Keratinocyte (primary cell): ENCODE measurements at regions not wholly inside any gene's neighbourhood (a gene's known extent, or its start where the extent isn't known, plus 50 kb on each side); places are given as distances from the start of the nearest gene placed in this dataset.

Experiments
- DNase-seq: peaks from one replicate; pipeline ENCODE4 v3.0.0-alpha.2; 2011; ENCODE audit warnings: low read depth, missing footprints, low spot score
- FAIRE-seq: peaks from 2 replicates; lab custom pipeline; 2011; peaks lifted over from hg19 to GRCh38; lab: Jason Lieb, UNC
- H2AFZ ChIP-seq: 2 replicates; pipeline ENCODE4 v1.6.0; 2012; ENCODE audit warnings: low read length, control low read depth, inconsistent platforms; ENCODE audit not compliant: control insufficient read depth
- H3K27ac ChIP-seq: 2 replicates; pipeline ENCODE4 v1.5.1; 2011; ENCODE audit warnings: low read length; ENCODE audit not compliant: control insufficient read depth, insufficient read depth
- H3K27me3 ChIP-seq: 3 replicates; pipeline ENCODE4 v1.6.0; 2011; ENCODE audit warnings: low read length; ENCODE audit not compliant: control insufficient read depth, insufficient read depth; ENCODE audit errors: extremely low read depth
- H3K36me3 ChIP-seq, 2 experiments: 2 replicates in 1 of 2; 3 replicates in 1 of 2; pipeline ENCODE4 v1.5.1; 2011; ENCODE audit warnings: low read length in 2 of 2, mild to moderate bottlenecking in 1 of 2; ENCODE audit not compliant: control insufficient read depth in 2 of 2, insufficient read depth in 2 of 2; ENCODE audit errors: extremely low read depth in 1 of 2
- H3K4me1 ChIP-seq: 3 replicates; pipeline ENCODE4 v1.5.1; 2011; ENCODE audit warnings: low read length; ENCODE audit not compliant: control insufficient read depth, insufficient read depth; ENCODE audit errors: extremely low read depth
- H3K4me2 ChIP-seq: 3 replicates; pipeline ENCODE4 v1.6.0; 2011; ENCODE audit warnings: low read depth, low read length; ENCODE audit not compliant: control insufficient read depth, insufficient read depth; ENCODE audit errors: extremely low read depth
- H3K4me3 ChIP-seq, 3 experiments: fragments of 200-600 bp in 1 of 3; sonication (generic) in 1 of 3; 2 replicates in 2 of 3; 3 replicates in 1 of 3; pipeline ENCODE4 v1.5.1; 2011 to 2016; ENCODE audit warnings: low read length in 3 of 3, mild to moderate bottlenecking in 3 of 3, control low read depth in 2 of 3, inconsistent platforms in 1 of 3, low read depth in 1 of 3, mixed read lengths in 1 of 3, mixed run types in 1 of 3, moderate library complexity in 1 of 3; ENCODE audit not compliant: control insufficient read depth in 2 of 3, insufficient read depth in 2 of 3; ENCODE audit errors: extremely low read depth in 1 of 3
- H3K79me2 ChIP-seq: 2 replicates; pipeline ENCODE4 v1.6.0; 2012; ENCODE audit warnings: low read length; ENCODE audit not compliant: control insufficient read depth, insufficient read depth
- H3K9ac ChIP-seq: 3 replicates; pipeline ENCODE4 v1.6.0; 2011; ENCODE audit warnings: low read length; ENCODE audit not compliant: control insufficient read depth, insufficient read depth; ENCODE audit errors: extremely low read depth
- H3K9me1 ChIP-seq: 3 replicates; pipeline ENCODE4 v1.6.0; 2011; ENCODE audit warnings: low read length; ENCODE audit not compliant: control insufficient read depth, insufficient read depth; ENCODE audit errors: extremely low read depth
- H3K9me3 ChIP-seq: 2 replicates; pipeline ENCODE4 v1.5.1; 2012; ENCODE audit warnings: low read depth, low read length; ENCODE audit not compliant: control insufficient read depth
- H4K20me1 ChIP-seq: 3 replicates; pipeline ENCODE4 v1.6.0; 2011; ENCODE audit warnings: low read length; ENCODE audit not compliant: control insufficient read depth, insufficient read depth; ENCODE audit errors: extremely low read depth
- EZH2 ChIP-seq: IDR thresholded peaks from one replicate; pipeline ENCODE4 v1.6.1; 2012; ENCODE audit warnings: inconsistent platforms, mild to moderate bottlenecking, low read length, moderate library complexity
- dilution Hi-C: fragments of 300-500 bp; cut with MboI; formaldehyde crosslinking; loops from one replicate; pipeline ENCODE4 v1.7.0; 2020; ENCODE audit warnings: low sequenced_read_pairs; ENCODE audit not compliant: extremely low pct_ligation_motif_present
- TF ChIP-seq, protein P1 (sequence below), 3 experiments: IDR thresholded peaks in 1 of 3; conservative IDR thresholded peaks in 1 of 3; optimal IDR thresholded peaks in 1 of 3; 2 replicates in 2 of 3; 3 replicates in 1 of 3; pipeline versions ENCODE3 to v1.5.1; 2011; ENCODE audit warnings: low read length in 3 of 3, mild to moderate bottlenecking in 3 of 3, moderate library complexity in 2 of 3, control low read depth in 1 of 3, inconsistent platforms in 1 of 3; ENCODE audit not compliant: insufficient read depth in 2 of 3; ENCODE audit errors: extremely low read depth in 1 of 3

DNA sequence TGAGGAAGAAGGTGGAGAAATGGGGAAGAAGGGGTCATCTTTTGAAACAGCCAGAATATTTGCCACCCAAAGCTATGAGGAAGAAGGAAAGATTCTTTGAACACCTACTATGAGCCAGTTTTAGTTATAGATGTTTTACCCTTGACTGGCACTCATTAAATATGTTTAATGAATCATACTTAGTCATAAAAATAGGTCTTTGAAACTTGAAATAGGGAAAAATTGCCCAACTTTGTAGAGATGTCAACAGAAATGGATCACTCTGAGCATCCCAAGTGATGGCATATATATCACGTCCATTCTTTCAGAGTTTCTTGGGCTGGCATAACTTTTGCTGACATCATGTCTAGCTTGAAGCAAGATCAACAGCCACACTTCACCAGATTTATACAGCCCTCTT lies 263.5 kb downstream of the RPAP3 start:
- dilution Hi-C loops: no loop called here
- Histone ChIP-seq H2AFZ (no peak overlapping the region), H3K9me1 (no peaks in the 10 kb centered on the region), H4K20me1 (no peaks in the 10 kb centered on the region), H3K27me3 (peaks cover 5% of the 10 kb centered on the region), H3K79me2 (no peaks in the 10 kb centered on the region), H3K9me3 (no peaks in the 10 kb centered on the region), H3K4me1 (no peaks in the 10 kb centered on the region), H3K36me3 (no peaks in the 10 kb centered on the region), H3K9ac (no peak overlapping the region), H3K27ac (no peak overlapping the region), H3K4me3 (no peak overlapping the region), H3K4me2 (no peak overlapping the region)
- no peak for DNase-seq
- TF ChIP-seq EZH2: no peak
- TF ChIP-seq, protein P1, sequence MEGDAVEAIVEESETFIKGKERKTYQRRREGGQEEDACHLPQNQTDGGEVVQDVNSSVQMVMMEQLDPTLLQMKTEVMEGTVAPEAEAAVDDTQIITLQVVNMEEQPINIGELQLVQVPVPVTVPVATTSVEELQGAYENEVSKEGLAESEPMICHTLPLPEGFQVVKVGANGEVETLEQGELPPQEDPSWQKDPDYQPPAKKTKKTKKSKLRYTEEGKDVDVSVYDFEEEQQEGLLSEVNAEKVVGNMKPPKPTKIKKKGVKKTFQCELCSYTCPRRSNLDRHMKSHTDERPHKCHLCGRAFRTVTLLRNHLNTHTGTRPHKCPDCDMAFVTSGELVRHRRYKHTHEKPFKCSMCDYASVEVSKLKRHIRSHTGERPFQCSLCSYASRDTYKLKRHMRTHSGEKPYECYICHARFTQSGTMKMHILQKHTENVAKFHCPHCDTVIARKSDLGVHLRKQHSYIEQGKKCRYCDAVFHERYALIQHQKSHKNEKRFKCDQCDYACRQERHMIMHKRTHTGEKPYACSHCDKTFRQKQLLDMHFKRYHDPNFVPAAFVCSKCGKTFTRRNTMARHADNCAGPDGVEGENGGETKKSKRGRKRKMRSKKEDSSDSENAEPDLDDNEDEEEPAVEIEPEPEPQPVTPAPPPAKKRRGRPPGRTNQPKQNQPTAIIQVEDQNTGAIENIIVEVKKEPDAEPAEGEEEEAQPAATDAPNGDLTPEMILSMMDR (optimal IDR thresholded peaks at IDR 0.05 in 1 of 3, IDR thresholded peaks at IDR 0.05 in 1 of 3, conservative IDR thresholded peaks at IDR 0.05 in 1 of 3; ENCODE audit: extremely low read depth in 1 of 3, insufficient read depth in 2 of 3, low read length in 3 of 3): no peak
- no peak for FAIRE-seq

DNA sequence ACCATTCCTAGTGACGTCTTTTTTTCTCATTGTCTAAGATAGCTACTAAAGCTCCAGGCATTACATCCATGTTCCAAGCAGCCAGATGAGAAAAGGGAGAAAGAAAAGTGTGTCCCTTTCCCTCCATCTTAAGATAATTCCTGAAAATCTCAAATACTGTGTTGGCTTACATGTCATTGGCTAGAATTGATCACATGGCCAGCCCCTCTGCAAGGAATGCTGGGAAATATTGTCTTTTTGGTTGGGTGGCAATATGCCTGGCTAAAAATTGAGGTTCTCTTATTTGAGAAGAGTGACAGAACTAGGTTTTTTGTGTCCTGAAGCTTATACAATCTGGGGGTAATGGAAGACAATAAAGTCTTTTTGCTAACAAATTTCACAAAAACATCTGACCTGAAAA lies 264.3 kb downstream of the RPAP3 start:
- H4K20me1 ChIP-seq: no peaks in the 10 kb centered on the region
- H3K27me3 ChIP-seq: no peaks in the 10 kb centered on the region
- H3K4me3 ChIP-seq: no peak overlapping the region
- H3K4me1 ChIP-seq: no peaks in the 10 kb centered on the region
- no peaks in the 10 kb centered on the region for H3K9me3 ChIP-seq
- DNase-seq (no peak), FAIRE-seq (no peak)
- H3K9ac ChIP-seq: no peak overlapping the region
- TF ChIP-seq, protein P1 (optimal IDR thresholded peaks at IDR 0.05 in 1 of 3, IDR thresholded peaks at IDR 0.05 in 1 of 3, conservative IDR thresholded peaks at IDR 0.05 in 1 of 3; ENCODE audit: extremely low read depth in 1 of 3, insufficient read depth in 2 of 3, low read length in 3 of 3): no peak
- TF ChIP-seq EZH2: no peak
- no peak overlapping the region for H3K4me2 ChIP-seq
- H3K27ac ChIP-seq: no peak overlapping the region
- no peak overlapping the region for H2AFZ ChIP-seq
- no peaks in the 10 kb centered on the region for H3K79me2 ChIP-seq
- dilution Hi-C loops: no loop called here
- H3K9me1 ChIP-seq: no peaks in the 10 kb centered on the region
- no peaks in the 10 kb centered on the region for H3K36me3 ChIP-seq
